SK-N-SH (cell line): ENCODE measurements at regions not wholly inside any gene's neighbourhood (a gene's known extent, or its start where the extent isn't known, plus 50 kb on each side); places are given as distances from the start of the nearest gene placed in this dataset.
"Not testable (repeated sequence)": the region's sequence is repeated elsewhere in the genome, so short reads cannot be mapped to it uniquely, and the experiment has no call there.

Experiments used
- CTCF ChIA-PET: fragments of 300-600, 350-600 bp; formaldehyde crosslinking; extraction: SDS; loops from one replicate; lab custom pipeline; 2021; lab: Yijun Ruan, JAX
- POLR2A ChIA-PET: fragments of 350-600 bp; sonication (Branson Sonifier 250); formaldehyde crosslinking; extraction: SDS; loops from one replicate; lab custom pipeline; 2020; ENCODE audit warnings: antibody characterized with exemption, inconsistent platforms; lab: Yijun Ruan, JAX
- DNase-seq: peaks from one replicate; pipeline ENCODE4 v3.0.0; 2012
- H2AFZ ChIP-seq: fragments of 200-600 bp; sonication (generic); 2 replicates; pipeline ENCODE4 v1.8.1; 2016; ENCODE audit warnings: antibody characterized with exemption, mild to moderate bottlenecking, low read depth
- H3F3A ChIP-seq: fragments of 200-600 bp; sonication (generic); replicated peaks from 2 replicates; pipeline ENCODE3; 2016; ENCODE audit warnings: antibody characterized with exemption, mild to moderate bottlenecking; ENCODE audit not compliant: insufficient read depth
- H3K27ac ChIP-seq, 2 experiments: fragments of 200-500 bp in 1 of 2; fragments of 200-600 bp in 1 of 2; sonication (Bioruptor generic) in 1 of 2; sonication (generic), shearing (Covaris generic) in 1 of 2; 2 replicates each; pipeline versions ENCODE4 v1.5.1 to v1.6.1; 2014 to 2016; ENCODE audit warnings: low read depth in 2 of 2, inconsistent platforms in 1 of 2, low read length in 1 of 2, mild to moderate bottlenecking in 1 of 2, mixed read lengths in 1 of 2
- H3K27me3 ChIP-seq: fragments of 200-600 bp; sonication (generic), shearing (Covaris generic); 2 replicates; pipeline ENCODE4 v1.6.1; 2016; ENCODE audit warnings: mixed run types; ENCODE audit not compliant: insufficient read depth
- H3K36me3 ChIP-seq, 2 experiments: fragments of 200-500 bp in 1 of 2; fragments of 200-600 bp in 1 of 2; sonication (Bioruptor generic) in 1 of 2; sonication (generic) in 1 of 2; replicated peaks in 1 of 2; 2 replicates each; pipeline versions ENCODE3 to v1.5.1; 2014 to 2016; ENCODE audit warnings: low read length in 1 of 2, mild to moderate bottlenecking in 1 of 2; ENCODE audit not compliant: insufficient read depth in 2 of 2, control insufficient read depth in 1 of 2
- H3K4me1 ChIP-seq, 2 experiments: fragments of 200-500 bp in 1 of 2; fragments of 200-600 bp in 1 of 2; sonication (Bioruptor generic) in 1 of 2; sonication (generic), shearing (Covaris generic) in 1 of 2; 2 replicates each; pipeline versions ENCODE4 v1.5.1 to v1.6.1; 2014 to 2016; ENCODE audit warnings: low read depth in 1 of 2, low read length in 1 of 2, mixed run types in 1 of 2; ENCODE audit not compliant: insufficient read depth in 2 of 2, control insufficient read depth in 1 of 2
- H3K4me2 ChIP-seq: fragments of 200-600 bp; sonication (generic), shearing (Covaris generic); 2 replicates; pipeline ENCODE4 v1.6.1; 2017; ENCODE audit warnings: mixed run types
- H3K4me3 ChIP-seq, 2 experiments: fragments of 200-500 bp in 1 of 2; fragments of 200-600 bp in 1 of 2; sonication (Bioruptor generic) in 1 of 2; sonication (generic), shearing (Covaris generic) in 1 of 2; 2 replicates each; pipeline versions ENCODE4 v1.5.1 to v1.8.1; 2014 to 2016; ENCODE audit warnings: low read depth in 2 of 2, inconsistent platforms in 1 of 2, low read length in 1 of 2, mild to moderate bottlenecking in 1 of 2, mixed read lengths in 1 of 2, moderate library complexity in 1 of 2
- H3K79me2 ChIP-seq: fragments of 200-600 bp; sonication (generic); 2 replicates; pipeline ENCODE4 v1.8.1; 2017; ENCODE audit warnings: mild to moderate bottlenecking; ENCODE audit not compliant: insufficient read depth
- H3K9ac ChIP-seq: fragments of 200-600 bp; sonication (generic); 2 replicates; pipeline ENCODE4 v1.6.1; 2017; ENCODE audit warnings: mixed run types
- H3K9me2 ChIP-seq: fragments of 200-600 bp; sonication (generic); 2 replicates; pipeline ENCODE4 v1.6.1; 2017; ENCODE audit warnings: mixed run types
- H3K9me3 ChIP-seq: fragments of 200-600 bp; sonication (generic); 2 replicates; pipeline ENCODE4 v1.6.1; 2017; ENCODE audit warnings: mixed run types, mild to moderate bottlenecking, moderate library complexity
- H4K20me1 ChIP-seq: fragments of 200-600 bp; sonication (generic); 2 replicates; pipeline ENCODE4 v1.6.1; 2017; ENCODE audit warnings: mild to moderate bottlenecking, mixed run types; ENCODE audit not compliant: insufficient read depth
- EP300 ChIP-seq, 2 experiments: IDR thresholded peaks; 2 replicates each; pipeline versions ENCODE4 v1.4.0 to v1.6.1; 2012; ENCODE audit warnings: borderline replicate concordance in 1 of 2, low read depth in 1 of 2, low read length in 1 of 2
- FOXM1 ChIP-seq: IDR thresholded peaks from 2 replicates; pipeline ENCODE4 v1.4.0; 2012; ENCODE audit warnings: low read depth, mild to moderate bottlenecking
- RXRA ChIP-seq: IDR thresholded peaks from 2 replicates; pipeline ENCODE4 v1.4.0; 2012; ENCODE audit warnings: low read depth, mild to moderate bottlenecking, borderline replicate concordance
- SMC3 ChIP-seq: IDR thresholded peaks from 2 replicates; pipeline ENCODE4 v1.6.1; 2012; ENCODE audit warnings: low read depth, low read length, improper control_type of control experiment
- TAF1 ChIP-seq: IDR thresholded peaks from 2 replicates; pipeline ENCODE4 v1.6.1; 2012; ENCODE audit warnings: low read depth, mild to moderate bottlenecking, low read length, moderate library complexity, borderline replicate concordance
- WGBS: methylation state at CpG from one replicate; pipeline ENCODE4 v1.1.6; 2017; ENCODE audit warnings: low lambda C conversion rate; 5-methylcytosine and 5-hydroxymethylcytosine counted together
- TF ChIP-seq, protein P1 (sequence below): IDR thresholded peaks from 2 replicates; pipeline ENCODE4; 2012
- TF ChIP-seq, protein P2 (sequence below): IDR thresholded peaks from 2 replicates; pipeline ENCODE4 v1.4.0; 2012; ENCODE audit warnings: low read depth, borderline replicate concordance
- TF ChIP-seq, protein P3 (sequence below): IDR thresholded peaks from 2 replicates; pipeline ENCODE4 v1.6.1; 2012; ENCODE audit warnings: mild to moderate bottlenecking, low read depth, low read length, moderate library complexity
- TF ChIP-seq, protein P4 (sequence below): fragments of 200-600 bp; sonication (generic); IDR thresholded peaks from 2 replicates; pipeline ENCODE4 v1.6.1; 2017; ENCODE audit warnings: antibody characterized with exemption, mild to moderate bottlenecking, moderate library complexity
- TF ChIP-seq, protein P5 (sequence below): fragments of 150-350 bp; IDR thresholded peaks from 2 replicates; pipeline ENCODE4 v1.6.1; 2016; ENCODE audit warnings: mild to moderate bottlenecking, low read depth, low read length

DNA sequence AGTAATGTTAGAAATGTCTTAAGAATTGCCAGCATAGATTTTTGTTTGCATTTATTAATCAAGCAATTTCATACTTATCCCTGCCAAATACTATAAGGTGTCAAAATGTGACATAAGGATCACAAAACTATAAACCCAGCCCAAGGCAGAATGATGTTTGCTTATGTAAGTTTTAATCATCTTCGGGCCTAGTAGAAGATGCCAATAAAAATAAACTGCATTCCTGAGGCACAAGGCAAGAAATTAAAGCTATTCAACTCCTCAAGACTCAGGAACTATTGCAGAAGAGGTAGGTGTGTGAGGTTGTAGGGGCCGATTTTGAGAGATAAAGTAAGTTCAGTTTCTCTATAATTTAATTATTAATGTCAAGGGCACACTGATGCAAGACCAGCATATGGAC is 189.4 kb upstream of the AHR start:
- H3K9ac ChIP-seq = no peak overlapping the region
- POLR2A ChIA-PET = no interaction called here
- no peak for DNase-seq

DNA sequence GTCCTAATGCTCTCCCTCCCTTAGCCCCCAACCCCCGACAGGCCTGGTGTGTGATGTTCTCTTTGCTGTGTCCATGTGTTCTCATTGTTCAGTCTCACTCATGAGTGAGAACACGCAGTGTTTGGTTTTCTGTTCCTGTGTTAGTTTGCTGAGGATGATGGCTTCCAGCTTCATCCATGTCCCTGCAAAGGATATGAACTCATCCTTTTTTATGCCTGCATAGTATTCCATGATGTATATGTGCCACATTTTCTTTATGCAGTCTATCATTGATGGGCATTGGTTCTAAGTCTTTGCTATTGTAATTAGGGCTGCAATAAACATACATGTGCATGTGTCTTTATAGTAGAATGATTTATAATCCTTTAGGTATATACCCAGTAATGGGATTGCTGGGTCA is 184.7 kb upstream of the AHR start:
- CTCF ChIA-PET, H3K4me1 ChIP-seq, H3K9me2 ChIP-seq, H3K4me2 ChIP-seq, H3K36me3 ChIP-seq, H3K27ac ChIP-seq, POLR2A ChIA-PET, H3F3A ChIP-seq, H4K20me1 ChIP-seq, H3K9ac ChIP-seq, H3K4me3 ChIP-seq, H2AFZ ChIP-seq, DNase-seq, H3K79me2 ChIP-seq, H3K27me3 ChIP-seq, H3K9me3 ChIP-seq: not testable (repeated sequence)
- WGBS = 13% methylated on average over 2 of the region's 2 CpGs

More for the DNA sequence above, 189.4 kb upstream of the AHR start:
- no peaks in the 10 kb centered on the region for H3K4me1 ChIP-seq
- no peak overlapping the region for H3K4me2 ChIP-seq
- H3K27ac ChIP-seq = no peak overlapping the region
- H3K9me2 ChIP-seq = no peaks in the 10 kb centered on the region
- no peaks in the 10 kb centered on the region for H3K9me3 ChIP-seq
- TF ChIP-seq, protein P1, sequence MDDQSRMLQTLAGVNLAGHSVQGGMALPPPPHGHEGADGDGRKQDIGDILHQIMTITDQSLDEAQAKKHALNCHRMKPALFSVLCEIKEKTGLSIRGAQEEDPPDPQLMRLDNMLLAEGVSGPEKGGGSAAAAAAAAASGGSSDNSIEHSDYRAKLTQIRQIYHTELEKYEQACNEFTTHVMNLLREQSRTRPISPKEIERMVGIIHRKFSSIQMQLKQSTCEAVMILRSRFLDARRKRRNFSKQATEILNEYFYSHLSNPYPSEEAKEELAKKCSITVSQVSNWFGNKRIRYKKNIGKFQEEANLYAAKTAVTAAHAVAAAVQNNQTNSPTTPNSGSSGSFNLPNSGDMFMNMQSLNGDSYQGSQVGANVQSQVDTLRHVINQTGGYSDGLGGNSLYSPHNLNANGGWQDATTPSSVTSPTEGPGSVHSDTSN = no peak
- TF ChIP-seq, protein P2, sequence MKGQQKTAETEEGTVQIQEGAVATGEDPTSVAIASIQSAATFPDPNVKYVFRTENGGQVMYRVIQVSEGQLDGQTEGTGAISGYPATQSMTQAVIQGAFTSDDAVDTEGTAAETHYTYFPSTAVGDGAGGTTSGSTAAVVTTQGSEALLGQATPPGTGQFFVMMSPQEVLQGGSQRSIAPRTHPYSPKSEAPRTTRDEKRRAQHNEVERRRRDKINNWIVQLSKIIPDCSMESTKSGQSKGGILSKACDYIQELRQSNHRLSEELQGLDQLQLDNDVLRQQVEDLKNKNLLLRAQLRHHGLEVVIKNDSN = no peak
- TF ChIP-seq SMC3 (no peak), RXRA (no peak), EP300 (IDR thresholded peaks at IDR 0.05; ENCODE audit: borderline replicate concordance in 1 of 2, low read depth in 1 of 2, low read length in 1 of 2) (no peak), TAF1 (no peak), FOXM1 (no peak)
- TF ChIP-seq, protein P3, sequence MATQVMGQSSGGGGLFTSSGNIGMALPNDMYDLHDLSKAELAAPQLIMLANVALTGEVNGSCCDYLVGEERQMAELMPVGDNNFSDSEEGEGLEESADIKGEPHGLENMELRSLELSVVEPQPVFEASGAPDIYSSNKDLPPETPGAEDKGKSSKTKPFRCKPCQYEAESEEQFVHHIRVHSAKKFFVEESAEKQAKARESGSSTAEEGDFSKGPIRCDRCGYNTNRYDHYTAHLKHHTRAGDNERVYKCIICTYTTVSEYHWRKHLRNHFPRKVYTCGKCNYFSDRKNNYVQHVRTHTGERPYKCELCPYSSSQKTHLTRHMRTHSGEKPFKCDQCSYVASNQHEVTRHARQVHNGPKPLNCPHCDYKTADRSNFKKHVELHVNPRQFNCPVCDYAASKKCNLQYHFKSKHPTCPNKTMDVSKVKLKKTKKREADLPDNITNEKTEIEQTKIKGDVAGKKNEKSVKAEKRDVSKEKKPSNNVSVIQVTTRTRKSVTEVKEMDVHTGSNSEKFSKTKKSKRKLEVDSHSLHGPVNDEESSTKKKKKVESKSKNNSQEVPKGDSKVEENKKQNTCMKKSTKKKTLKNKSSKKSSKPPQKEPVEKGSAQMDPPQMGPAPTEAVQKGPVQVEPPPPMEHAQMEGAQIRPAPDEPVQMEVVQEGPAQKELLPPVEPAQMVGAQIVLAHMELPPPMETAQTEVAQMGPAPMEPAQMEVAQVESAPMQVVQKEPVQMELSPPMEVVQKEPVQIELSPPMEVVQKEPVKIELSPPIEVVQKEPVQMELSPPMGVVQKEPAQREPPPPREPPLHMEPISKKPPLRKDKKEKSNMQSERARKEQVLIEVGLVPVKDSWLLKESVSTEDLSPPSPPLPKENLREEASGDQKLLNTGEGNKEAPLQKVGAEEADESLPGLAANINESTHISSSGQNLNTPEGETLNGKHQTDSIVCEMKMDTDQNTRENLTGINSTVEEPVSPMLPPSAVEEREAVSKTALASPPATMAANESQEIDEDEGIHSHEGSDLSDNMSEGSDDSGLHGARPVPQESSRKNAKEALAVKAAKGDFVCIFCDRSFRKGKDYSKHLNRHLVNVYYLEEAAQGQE = no peak
- TF ChIP-seq, protein P4, sequence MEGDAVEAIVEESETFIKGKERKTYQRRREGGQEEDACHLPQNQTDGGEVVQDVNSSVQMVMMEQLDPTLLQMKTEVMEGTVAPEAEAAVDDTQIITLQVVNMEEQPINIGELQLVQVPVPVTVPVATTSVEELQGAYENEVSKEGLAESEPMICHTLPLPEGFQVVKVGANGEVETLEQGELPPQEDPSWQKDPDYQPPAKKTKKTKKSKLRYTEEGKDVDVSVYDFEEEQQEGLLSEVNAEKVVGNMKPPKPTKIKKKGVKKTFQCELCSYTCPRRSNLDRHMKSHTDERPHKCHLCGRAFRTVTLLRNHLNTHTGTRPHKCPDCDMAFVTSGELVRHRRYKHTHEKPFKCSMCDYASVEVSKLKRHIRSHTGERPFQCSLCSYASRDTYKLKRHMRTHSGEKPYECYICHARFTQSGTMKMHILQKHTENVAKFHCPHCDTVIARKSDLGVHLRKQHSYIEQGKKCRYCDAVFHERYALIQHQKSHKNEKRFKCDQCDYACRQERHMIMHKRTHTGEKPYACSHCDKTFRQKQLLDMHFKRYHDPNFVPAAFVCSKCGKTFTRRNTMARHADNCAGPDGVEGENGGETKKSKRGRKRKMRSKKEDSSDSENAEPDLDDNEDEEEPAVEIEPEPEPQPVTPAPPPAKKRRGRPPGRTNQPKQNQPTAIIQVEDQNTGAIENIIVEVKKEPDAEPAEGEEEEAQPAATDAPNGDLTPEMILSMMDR = no peak
- TF ChIP-seq, protein P5, sequence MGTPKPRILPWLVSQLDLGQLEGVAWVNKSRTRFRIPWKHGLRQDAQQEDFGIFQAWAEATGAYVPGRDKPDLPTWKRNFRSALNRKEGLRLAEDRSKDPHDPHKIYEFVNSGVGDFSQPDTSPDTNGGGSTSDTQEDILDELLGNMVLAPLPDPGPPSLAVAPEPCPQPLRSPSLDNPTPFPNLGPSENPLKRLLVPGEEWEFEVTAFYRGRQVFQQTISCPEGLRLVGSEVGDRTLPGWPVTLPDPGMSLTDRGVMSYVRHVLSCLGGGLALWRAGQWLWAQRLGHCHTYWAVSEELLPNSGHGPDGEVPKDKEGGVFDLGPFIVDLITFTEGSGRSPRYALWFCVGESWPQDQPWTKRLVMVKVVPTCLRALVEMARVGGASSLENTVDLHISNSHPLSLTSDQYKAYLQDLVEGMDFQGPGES = no peak
- H4K20me1 ChIP-seq = no peaks in the 10 kb centered on the region
- no peaks in the 10 kb centered on the region for H3F3A ChIP-seq
- no peak overlapping the region for H2AFZ ChIP-seq
- CTCF ChIA-PET = no interaction called here
- no peak overlapping the region for H3K4me3 ChIP-seq
- no peaks in the 10 kb centered on the region for H3K36me3 ChIP-seq
- peaks cover 10% of the 10 kb centered on the region; the same call in 1 of the 2 replicates for H3K27me3 ChIP-seq
- H3K79me2 ChIP-seq = no peaks in the 10 kb centered on the region
- 3% methylated on average over 2 of the region's 2 CpGs for WGBS
